ENCODE measurements at regions not wholly inside any gene's neighbourhood (a gene's known extent, or its start where the extent isn't known, plus 50 kb on each side); places are given as distances from the start of the nearest gene placed in this dataset.

- 0 out of 2 replicates have a peak, but pooled peaks have one; percentile 35 for TF ChIP-seq REL (CRISPR knock-in tag; conservative IDR thresholded peaks at IDR 0.05)
- TF ChIP-seq NFKBIZ (CRISPR knock-in tag; IDR thresholded peaks at IDR 0.05), result no peak
- no peak for TF ChIP-seq FOXO4 (CRISPR knock-in tag; conservative IDR thresholded peaks at IDR 0.05)
- no peak for TF ChIP-seq FOXM1 (CRISPR knock-in tag; IDR thresholded peaks at IDR 0.05)
- TF ChIP-seq ZNF747 (CRISPR knock-in tag; IDR thresholded peaks at IDR 0.05; ENCODE audit: borderline replicate concordance), result no peak
- no peak for TF ChIP-seq ZNF281 (CRISPR knock-in tag; IDR thresholded peaks at IDR 0.05; ENCODE audit: borderline replicate concordance)
- no peak for TF ChIP-seq ZNF816 (CRISPR knock-in tag; IDR thresholded peaks at IDR 0.05; ENCODE audit: borderline replicate concordance)
- no peak for TF ChIP-seq ZNF230 (CRISPR knock-in tag; IDR thresholded peaks at IDR 0.05)
- TF ChIP-seq RXRB (CRISPR knock-in tag; IDR thresholded peaks at IDR 0.05; ENCODE audit: borderline replicate concordance), result no peak
- TF ChIP-seq AGO1 (IDR thresholded peaks at IDR 0.05; ENCODE audit: low read depth, low read length, poor library complexity, severe bottlenecking), result no peak
- TF ChIP-seq MBD4 (IDR thresholded peaks at IDR 0.05; ENCODE audit: borderline replicate concordance, low read length), result no peak
- TF ChIP-seq POLR2AphosphoS2 (IDR thresholded peaks at IDR 0.05; ENCODE audit: low read depth, low read length), result no peak
- no peak for TF ChIP-seq JUNB (CRISPR knock-in tag; IDR thresholded peaks at IDR 0.05; ENCODE audit: borderline replicate concordance)
- TF ChIP-seq MBNL3 (CRISPR knock-in tag; conservative IDR thresholded peaks at IDR 0.05), result no peak
- TF ChIP-seq, protein P1, sequence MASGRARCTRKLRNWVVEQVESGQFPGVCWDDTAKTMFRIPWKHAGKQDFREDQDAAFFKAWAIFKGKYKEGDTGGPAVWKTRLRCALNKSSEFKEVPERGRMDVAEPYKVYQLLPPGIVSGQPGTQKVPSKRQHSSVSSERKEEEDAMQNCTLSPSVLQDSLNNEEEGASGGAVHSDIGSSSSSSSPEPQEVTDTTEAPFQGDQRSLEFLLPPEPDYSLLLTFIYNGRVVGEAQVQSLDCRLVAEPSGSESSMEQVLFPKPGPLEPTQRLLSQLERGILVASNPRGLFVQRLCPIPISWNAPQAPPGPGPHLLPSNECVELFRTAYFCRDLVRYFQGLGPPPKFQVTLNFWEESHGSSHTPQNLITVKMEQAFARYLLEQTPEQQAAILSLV (CRISPR knock-in tag; IDR thresholded peaks at IDR 0.05; ENCODE audit: borderline replicate concordance), result no peak
- TF ChIP-seq ASH2L (IDR thresholded peaks at IDR 0.05; ENCODE audit: insufficient read length, low read depth, low read length), result peak; percentile 19
- no peak for TF ChIP-seq SYNCRIP (IDR thresholded peaks at IDR 0.05; ENCODE audit: insufficient read depth, low read depth, low read length)
- TF ChIP-seq ZKSCAN8 (CRISPR knock-in tag; IDR thresholded peaks at IDR 0.05; ENCODE audit: borderline replicate concordance), result no peak
- 0 out of 2 replicates have a peak, but pooled peaks have one; percentile 44 for TF ChIP-seq KDM6A (CRISPR knock-in tag; IDR thresholded peaks at IDR 0.05; ENCODE audit: low read depth)
- TF ChIP-seq, protein P2, sequence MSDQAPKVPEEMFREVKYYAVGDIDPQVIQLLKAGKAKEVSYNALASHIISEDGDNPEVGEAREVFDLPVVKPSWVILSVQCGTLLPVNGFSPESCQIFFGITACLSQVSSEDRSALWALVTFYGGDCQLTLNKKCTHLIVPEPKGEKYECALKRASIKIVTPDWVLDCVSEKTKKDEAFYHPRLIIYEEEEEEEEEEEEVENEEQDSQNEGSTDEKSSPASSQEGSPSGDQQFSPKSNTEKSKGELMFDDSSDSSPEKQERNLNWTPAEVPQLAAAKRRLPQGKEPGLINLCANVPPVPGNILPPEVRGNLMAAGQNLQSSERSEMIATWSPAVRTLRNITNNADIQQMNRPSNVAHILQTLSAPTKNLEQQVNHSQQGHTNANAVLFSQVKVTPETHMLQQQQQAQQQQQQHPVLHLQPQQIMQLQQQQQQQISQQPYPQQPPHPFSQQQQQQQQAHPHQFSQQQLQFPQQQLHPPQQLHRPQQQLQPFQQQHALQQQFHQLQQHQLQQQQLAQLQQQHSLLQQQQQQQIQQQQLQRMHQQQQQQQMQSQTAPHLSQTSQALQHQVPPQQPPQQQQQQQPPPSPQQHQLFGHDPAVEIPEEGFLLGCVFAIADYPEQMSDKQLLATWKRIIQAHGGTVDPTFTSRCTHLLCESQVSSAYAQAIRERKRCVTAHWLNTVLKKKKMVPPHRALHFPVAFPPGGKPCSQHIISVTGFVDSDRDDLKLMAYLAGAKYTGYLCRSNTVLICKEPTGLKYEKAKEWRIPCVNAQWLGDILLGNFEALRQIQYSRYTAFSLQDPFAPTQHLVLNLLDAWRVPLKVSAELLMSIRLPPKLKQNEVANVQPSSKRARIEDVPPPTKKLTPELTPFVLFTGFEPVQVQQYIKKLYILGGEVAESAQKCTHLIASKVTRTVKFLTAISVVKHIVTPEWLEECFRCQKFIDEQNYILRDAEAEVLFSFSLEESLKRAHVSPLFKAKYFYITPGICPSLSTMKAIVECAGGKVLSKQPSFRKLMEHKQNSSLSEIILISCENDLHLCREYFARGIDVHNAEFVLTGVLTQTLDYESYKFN (CRISPR knock-in tag; conservative IDR thresholded peaks at IDR 0.05), result peak; percentile 75
- TF ChIP-seq BHLHE40 (IDR thresholded peaks at IDR 0.05; ENCODE audit: low read length), result peak; percentile 53; the same call in 1 of the 2 replicates
- no peak for TF ChIP-seq ZNF556 (CRISPR knock-in tag; IDR thresholded peaks at IDR 0.05; ENCODE audit: borderline replicate concordance)
These were observed 110.6 kb upstream of the NHSL1 start (continued) for GRCh38 chr6:138609801-138610430.
